DMS 273 (cell line): ENCODE measurements at regions not wholly inside any gene's neighbourhood (a gene's known extent, or its start where the extent isn't known, plus 50 kb on each side); places are given as distances from the start of the nearest gene placed in this dataset.

ENCODE experiments used
- DNase-seq: peaks from one replicate; lab custom pipeline; 2025; ENCODE audit not compliant: unreplicated experiment; lab: John Stamatoyannopoulos, UW

- peak; percentile 14 for DNase-seq
Measured at GRCh38 chr6:109315341-109316110, 66.7 kb downstream of the CD164 start.

DNA sequence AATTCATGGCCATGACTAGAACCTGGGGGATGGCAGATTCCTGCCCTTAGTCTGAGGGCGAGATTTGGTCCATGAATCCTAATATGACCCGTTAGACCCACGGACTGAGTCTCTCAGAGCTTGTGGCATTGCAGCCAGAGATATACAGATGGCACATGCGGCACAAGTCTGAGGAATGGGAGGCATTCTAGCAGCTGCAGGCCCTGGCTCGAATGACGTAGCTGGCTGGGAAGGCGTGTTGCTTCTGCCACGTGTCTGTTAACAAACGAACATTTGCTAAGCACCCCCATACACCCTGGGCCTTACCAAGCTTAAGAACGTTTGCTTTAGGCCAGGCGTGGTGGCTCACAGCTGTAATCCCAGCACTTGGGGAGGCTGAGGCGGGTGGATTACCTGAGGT lies 68.0 kb downstream of the CD164 start:
- no peak for DNase-seq

DNA sequence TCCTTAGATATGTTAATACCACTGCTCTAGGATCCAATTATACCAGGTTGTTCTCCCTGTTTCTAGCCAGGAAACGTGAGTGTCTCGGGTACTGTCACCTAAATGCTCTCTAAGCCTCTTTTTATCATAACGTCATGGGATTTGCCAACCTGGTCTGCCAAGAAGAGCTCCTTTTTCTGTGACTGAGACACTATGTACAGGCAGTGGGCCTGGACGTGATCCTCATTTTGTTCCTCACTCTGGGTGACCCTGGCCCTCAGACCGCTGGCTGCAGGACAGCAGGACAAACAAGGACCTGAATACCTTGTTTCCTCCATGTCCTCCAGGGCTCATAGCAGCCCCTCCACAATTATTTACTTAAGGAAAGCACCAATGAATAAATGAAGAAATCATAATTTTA lies 69.1 kb downstream of the CD164 start:
- DNase-seq: no peak

DNA sequence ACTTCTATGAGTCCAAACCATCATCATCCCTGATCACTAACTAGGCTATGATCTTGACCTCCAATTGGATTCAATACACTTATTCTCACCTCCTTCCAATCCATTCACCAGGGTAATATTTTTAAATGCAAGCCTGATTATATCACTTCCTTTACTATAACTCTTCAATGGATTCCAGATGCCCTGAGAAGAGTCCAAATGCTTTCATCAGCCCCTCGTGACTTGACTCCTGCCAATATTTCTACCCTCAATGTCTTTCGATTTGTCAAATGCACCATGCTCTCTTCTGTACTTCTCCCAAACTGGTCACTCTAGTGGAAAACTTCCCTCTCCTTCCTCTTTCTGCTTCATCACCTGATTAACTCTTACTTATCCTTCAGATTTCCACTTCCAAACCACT lies 70.8 kb downstream of the CD164 start:
- DNase-seq: no peak

DNA sequence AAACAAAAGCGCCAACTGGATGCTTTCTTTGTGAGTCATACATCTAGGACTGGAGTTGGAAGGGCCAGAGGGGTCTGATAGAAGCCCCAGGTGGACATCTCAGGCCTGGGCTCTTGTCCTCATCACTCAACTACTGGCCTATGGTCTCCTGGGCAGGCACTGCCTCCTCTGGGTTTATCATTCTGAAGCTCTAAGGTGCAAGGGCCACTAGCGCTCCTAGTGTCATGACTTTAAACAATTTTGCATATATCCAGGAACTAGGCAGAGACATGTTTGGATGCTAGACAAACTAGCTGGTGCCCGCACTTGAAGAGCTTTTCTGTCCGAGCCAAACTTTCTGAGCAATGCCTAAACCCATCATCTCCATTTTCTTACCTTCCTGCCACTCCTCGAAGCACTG lies 72.3 kb downstream of the CD164 start:
- DNase-seq: no peak

GRCh38 chr6:109308018-109308492 lies 74.2 kb downstream of the CD164 start:
- no peak for DNase-seq

DNA sequence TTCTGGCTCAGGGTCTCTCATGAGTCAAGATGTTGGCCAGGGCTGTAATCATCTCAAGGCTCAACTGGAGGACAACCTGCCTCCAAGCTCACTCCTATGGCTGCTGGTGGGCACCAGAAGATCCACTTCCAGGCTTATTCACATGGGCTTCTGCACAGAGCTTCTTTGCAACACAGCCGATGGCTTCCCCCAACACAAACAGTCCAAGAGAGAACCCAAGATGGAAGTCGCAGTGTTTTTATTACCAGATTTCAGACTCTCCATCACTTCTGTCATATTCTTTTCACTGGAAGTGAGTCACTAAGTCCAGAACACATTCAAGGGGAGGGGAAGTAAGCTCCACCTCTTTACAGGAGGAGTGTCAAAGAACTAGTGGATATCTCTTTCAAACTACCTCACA lies 75.5 kb downstream of the CD164 start:
- no peak for DNase-seq

- no peak for DNase-seq
Measured at GRCh38 chr6:109305028-109305427, 77.2 kb downstream of the CD164 start.

DNA sequence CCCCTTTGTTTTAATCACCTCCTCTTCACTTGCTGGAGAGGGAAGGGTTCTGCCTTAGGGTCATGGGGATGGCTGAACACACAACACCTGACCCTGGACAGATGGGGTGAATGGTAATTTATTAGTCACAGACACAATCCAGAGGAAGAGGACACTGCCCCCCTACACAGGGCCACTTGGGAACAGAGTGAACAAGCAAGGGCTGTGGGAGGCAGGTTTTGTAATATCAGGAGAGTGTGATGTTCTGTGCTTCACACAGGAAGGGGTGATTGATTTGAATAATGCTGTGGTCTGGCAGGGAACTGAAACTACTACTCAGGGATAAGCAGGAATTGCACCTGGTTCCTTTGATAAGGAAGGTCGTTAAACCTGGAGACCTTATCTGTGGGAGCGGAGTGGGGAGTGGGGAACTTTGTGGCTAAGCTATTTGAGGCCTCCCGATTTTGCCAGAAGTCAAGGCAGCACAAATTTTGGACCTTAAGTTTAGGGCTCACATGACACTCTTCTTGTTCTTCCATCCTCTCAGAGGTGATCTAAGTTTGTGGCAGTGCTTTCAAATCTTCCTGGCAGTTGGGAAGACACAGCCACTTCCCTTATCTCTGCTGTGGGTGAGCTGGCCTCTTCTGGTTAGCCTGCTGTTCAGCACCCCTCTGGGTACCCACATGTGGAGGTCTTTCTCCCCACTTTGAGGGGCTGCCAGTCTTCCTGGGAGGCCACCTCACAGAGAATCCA lies 77.8 kb downstream of the CD164 start:
- DNase-seq: peak; percentile 13

DNA sequence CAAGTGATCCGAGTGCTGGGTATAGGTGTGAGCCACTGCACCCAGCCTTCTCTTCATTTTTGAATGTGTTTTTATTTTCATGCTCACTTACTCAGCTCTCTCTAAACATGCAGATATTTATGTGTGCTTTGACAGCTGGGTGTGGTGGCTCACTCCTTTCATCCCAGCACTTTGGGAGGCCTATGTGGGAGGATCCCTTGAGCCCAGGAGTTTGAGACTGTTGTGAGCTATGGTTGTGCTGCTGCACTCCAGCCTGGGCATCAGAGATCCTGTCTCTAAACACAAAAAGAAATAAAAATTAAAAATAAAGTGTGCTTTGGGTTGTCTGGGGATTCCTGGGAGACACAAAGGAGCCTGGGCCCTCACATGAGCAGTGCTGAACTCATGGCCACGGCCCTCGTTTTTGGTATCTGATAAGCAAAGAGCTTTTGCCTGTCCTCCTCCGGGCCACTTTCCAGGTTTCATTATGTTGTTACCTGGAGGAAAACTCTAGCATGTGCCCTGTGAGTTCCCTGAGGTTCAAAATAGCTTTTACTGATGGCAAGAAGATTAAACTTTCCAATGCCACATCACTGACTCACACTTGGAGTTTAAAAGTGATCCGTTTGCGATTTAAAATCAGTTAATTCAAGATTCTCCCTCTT lies 78.5 kb downstream of the CD164 start:
- DNase-seq: no peak

DNA sequence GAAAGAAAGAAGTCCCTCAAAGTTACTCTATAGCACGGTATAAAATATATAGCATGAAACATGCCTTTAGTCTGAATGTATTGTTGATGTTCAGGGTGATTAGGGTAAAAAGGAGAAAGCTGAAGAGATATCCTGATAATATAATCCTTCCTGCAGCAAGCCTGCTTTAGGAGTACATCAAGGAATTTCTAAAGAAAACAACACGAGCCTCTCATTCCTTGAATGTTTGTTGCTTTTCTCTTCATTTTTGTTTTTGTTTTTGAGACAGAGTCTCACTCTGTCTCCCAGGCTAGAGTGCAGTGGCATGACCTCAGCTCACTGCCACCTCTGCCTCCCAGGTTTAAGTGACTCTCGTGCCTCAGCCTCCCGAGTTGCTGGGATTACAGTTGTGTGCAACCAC lies 79.1 kb downstream of the CD164 start:
- no peak for DNase-seq

GRCh38 chr6:109302176-109302575 lies 80.1 kb downstream of the CD164 start:
- no peak for DNase-seq

DNA sequence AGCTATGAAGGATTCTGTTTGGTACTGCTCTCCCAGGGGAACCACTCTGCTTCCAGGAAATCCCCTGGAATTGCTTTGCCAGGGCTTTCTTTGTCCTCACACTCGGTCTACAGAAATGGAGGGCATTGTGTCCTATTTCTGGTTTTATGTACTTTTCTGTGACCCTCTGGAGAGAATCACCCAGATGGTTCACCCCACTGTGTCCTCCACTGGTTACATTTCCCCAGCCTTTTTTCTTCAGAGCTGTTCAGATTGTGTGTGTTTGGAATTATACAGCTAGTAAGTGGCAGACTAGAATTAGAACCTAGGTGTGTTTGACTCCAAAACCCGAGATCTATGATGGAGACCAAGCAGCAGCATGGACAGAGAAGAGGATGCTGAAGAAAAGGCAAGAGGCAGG lies 80.8 kb downstream of the CD164 start:
- no peak for DNase-seq

DNA sequence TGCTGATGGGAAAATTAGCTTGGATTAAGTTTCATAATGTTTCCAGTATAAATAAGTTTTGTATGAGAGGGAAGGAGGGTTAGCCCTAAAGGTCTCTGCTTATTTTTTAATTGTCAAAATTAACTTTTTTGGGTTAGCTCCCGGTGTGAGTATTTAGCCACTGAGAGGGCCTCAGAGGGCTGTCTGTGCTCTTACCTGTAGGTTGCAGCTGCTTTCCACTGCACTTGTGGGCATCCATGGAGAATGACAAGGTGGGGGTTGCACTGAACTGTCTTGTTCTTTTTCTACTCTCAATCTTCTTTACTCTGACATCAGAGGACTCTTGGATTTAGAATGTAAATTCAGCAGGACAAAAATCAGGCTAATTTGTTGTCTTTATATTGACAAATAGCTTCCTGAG lies 81.4 kb downstream of the CD164 start:
- DNase-seq: no peak

- no peak for DNase-seq
Measured at GRCh38 chr6:109299776-109300564, 82.3 kb downstream of the CD164 start.

DNA sequence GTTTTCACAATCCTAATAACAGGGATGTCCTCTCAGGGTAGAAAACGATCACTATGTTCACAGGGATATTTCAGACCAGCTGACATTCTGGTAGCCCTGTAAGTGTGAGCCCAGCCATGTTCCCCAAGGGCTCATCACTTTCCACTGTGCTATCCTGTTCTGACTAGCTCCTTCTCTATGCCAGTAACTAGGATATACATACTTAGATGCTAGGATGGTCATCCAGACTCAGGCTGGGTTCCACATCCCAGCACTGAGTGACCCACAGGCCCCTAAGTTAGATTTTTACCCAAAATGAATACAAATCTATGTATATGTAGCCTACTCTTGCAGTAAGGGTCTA lies 83.0 kb downstream of the CD164 start:
- DNase-seq: no peak

GRCh38 chr6:109298605-109299264 lies 83.5 kb downstream of the CD164 start:
- DNase-seq: no peak

- no peak for DNase-seq
Measured at GRCh38 chr6:109297406-109298110, 84.7 kb downstream of the CD164 start.

DNA sequence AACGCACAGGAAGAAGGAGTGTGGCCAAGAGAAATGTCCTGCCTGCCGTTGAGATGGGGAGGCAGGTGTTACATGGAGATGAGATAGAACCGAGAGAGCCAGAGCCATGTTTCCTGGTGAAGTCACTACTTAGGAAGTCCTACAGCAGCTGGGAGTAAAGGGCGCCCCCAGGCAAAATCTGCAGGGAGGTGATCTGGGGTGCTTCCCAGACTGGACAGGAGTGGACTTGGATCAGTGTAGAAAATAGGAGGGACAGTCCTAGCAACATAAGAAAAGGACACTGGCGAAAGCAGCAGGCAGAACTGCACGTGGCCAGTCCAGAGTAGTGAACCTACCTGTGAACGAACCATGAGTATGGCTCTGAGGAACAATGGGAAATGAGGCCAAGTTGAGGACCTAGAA lies 85.3 kb downstream of the CD164 start:
- DNase-seq: no peak

DNA sequence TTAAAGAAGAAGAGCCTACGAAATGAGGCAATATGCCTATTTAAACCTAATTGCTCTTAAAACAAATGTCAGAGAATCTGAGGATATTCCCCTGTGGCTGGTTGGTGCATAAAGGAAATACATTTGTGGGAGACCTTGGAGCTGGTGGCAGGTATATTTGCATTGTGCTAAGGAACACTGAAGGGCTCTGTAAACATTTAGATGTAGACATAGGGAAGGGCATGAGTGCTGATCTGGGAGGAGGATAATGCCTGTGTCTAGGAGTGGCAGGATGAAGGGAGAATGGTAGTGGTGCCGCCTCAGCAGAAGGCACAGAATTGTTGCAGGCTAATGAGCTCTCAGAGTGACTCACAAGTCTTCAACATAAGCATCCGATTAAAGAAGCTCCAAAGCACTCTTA lies 85.8 kb downstream of the CD164 start:
- no peak for DNase-seq
